Chondrocyte (in vitro differentiated cells): ENCODE measurements at regions not wholly inside any gene's neighbourhood (a gene's known extent, or its start where the extent isn't known, plus 50 kb on each side); places are given as distances from the start of the nearest gene placed in this dataset.

ENCODE experiments used
- DNase-seq: peaks from one replicate; pipeline ENCODE4 v3.0.0; 2021; ENCODE audit warnings: mixed read lengths, low spot score
- H3K27ac Mint-ChIP-seq: one replicate; pipeline ENCODE4 v1.8.0; 2021; ENCODE audit warnings: mild to moderate bottlenecking, moderate library complexity, mixed read lengths; ENCODE audit not compliant: unreplicated experiment
- H3K27me3 Mint-ChIP-seq: 2 replicates; pipeline ENCODE4 v1.8.0; 2021; ENCODE audit warnings: low read depth, mixed read lengths
- H3K36me3 Mint-ChIP-seq: 2 replicates; pipeline ENCODE4 v1.8.0; 2021; ENCODE audit warnings: low read depth, mixed read lengths
- H3K4me1 Mint-ChIP-seq: 2 replicates; pipeline ENCODE4 v1.8.0; 2021; ENCODE audit warnings: low read depth, mild to moderate bottlenecking, mixed read lengths
- H3K4me3 Mint-ChIP-seq: one replicate; pipeline ENCODE4 v1.8.0; 2021; ENCODE audit warnings: mild to moderate bottlenecking, moderate library complexity, mixed read lengths; ENCODE audit not compliant: unreplicated experiment
- H3K9me3 Mint-ChIP-seq: 2 replicates; pipeline ENCODE4 v1.8.0; 2021; ENCODE audit warnings: low read depth, mixed read lengths
- TF ChIP-seq, protein P1 (sequence below): fragments of 200-600 bp; sonication (generic); IDR thresholded peaks from 2 replicates; pipeline ENCODE4 v1.5.0; 2021; ENCODE audit warnings: antibody characterized with exemption, mild to moderate bottlenecking, moderate library complexity

DNA sequence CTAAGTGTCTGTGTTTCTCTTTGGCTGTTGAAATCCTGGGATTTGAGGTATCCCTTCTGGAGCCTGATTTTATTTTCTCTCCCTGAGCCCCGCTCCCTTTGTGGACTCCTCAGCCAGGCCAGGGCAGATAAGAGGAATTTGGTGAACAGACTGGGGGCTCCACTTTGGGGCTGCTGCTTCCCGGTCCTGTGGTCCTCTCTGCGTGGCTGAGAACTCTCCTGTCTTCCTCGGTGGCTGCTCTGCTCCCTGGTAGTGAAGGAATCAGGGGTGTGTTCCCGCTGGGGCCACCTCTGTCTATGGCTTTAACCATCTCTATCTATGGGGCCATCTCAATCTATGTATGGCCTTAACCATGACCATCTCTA lies 71.7 kb upstream of the SH3PXD2B start:
- H3K4me1 Mint-ChIP-seq = peaks cover 5% of the 10 kb centered on the region
- H3K9me3 Mint-ChIP-seq = peaks cover 24% of the 10 kb centered on the region
- H3K36me3 Mint-ChIP-seq = peaks cover 3% of the 10 kb centered on the region
- no peak overlapping the region for H3K27ac Mint-ChIP-seq
- peaks cover 10% of the 10 kb centered on the region for H3K27me3 Mint-ChIP-seq
- TF ChIP-seq, protein P1, sequence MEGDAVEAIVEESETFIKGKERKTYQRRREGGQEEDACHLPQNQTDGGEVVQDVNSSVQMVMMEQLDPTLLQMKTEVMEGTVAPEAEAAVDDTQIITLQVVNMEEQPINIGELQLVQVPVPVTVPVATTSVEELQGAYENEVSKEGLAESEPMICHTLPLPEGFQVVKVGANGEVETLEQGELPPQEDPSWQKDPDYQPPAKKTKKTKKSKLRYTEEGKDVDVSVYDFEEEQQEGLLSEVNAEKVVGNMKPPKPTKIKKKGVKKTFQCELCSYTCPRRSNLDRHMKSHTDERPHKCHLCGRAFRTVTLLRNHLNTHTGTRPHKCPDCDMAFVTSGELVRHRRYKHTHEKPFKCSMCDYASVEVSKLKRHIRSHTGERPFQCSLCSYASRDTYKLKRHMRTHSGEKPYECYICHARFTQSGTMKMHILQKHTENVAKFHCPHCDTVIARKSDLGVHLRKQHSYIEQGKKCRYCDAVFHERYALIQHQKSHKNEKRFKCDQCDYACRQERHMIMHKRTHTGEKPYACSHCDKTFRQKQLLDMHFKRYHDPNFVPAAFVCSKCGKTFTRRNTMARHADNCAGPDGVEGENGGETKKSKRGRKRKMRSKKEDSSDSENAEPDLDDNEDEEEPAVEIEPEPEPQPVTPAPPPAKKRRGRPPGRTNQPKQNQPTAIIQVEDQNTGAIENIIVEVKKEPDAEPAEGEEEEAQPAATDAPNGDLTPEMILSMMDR = no peak
- no peak for DNase-seq
- H3K4me3 Mint-ChIP-seq = no peak overlapping the region

DNA sequence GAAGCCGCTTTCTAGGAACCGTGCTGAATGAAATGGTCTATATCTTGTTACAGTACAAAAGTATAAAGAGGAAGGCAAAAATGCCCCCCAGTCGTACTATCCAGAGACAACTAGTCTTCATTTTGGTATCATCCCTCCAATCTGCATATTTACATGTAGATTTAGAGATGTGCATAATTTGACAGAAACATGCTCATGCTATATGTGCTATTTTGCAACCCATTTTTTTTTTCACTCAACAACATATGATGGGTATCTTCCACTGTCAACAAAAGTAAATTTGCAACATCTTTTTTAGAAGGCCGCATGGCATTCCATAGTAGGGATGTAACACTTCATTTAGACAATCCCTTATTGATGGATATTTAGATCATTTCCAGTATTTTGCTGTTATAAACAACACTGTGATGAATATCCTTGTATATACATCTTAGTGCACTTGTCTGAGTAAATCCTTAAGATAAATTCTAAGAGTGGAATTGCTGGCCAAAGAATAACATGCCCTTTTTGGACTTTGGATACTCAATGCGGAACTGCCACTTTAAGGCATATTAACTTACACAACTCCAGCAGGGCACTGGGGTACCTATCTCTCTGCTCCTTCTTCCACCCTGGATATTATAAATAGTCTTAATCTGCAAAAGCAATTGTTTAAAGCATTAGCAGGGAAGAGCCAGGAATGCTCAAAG lies 71.1 kb upstream of the SH3PXD2B start:
- H3K9me3 Mint-ChIP-seq = peaks cover 28% of the 10 kb centered on the region
- no peak for DNase-seq
- H3K4me3 Mint-ChIP-seq = no peak overlapping the region
- TF ChIP-seq, protein P1 = no peak
- H3K36me3 Mint-ChIP-seq = peaks cover 3% of the 10 kb centered on the region
- no peak overlapping the region for H3K27ac Mint-ChIP-seq
- H3K4me1 Mint-ChIP-seq = peaks cover 5% of the 10 kb centered on the region
- peaks cover 10% of the 10 kb centered on the region for H3K27me3 Mint-ChIP-seq

DNA sequence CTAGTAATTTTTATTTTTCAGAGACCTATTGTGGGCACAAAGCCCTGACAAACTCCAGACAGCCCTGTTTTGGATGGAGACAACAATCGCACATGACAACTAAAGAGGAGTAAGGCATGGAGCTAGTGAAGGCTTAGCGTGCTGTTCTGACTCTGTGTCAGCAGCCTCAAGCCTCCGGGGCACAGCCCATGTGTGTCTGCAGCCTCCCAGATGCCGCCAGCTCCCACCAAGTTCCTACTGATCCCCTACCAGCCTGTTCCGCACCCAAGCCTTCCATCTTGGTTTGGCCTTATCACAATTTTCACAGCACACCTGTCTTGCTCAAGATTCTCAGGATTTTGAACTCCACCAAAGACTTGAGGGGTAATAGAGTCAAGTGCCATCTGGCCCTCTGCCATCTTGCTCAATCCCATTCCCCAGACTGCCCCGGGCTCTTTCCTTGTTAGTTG lies 70.3 kb upstream of the SH3PXD2B start:
- peaks cover 34% of the 10 kb centered on the region for H3K9me3 Mint-ChIP-seq
- peaks cover 4% of the 10 kb centered on the region for H3K36me3 Mint-ChIP-seq
- no peak overlapping the region for H3K4me3 Mint-ChIP-seq
- H3K27me3 Mint-ChIP-seq = peaks cover 12% of the 10 kb centered on the region
- peaks cover 5% of the 10 kb centered on the region for H3K4me1 Mint-ChIP-seq
- no peak overlapping the region for H3K27ac Mint-ChIP-seq
- TF ChIP-seq, protein P1 = no peak
- no peak for DNase-seq

DNA sequence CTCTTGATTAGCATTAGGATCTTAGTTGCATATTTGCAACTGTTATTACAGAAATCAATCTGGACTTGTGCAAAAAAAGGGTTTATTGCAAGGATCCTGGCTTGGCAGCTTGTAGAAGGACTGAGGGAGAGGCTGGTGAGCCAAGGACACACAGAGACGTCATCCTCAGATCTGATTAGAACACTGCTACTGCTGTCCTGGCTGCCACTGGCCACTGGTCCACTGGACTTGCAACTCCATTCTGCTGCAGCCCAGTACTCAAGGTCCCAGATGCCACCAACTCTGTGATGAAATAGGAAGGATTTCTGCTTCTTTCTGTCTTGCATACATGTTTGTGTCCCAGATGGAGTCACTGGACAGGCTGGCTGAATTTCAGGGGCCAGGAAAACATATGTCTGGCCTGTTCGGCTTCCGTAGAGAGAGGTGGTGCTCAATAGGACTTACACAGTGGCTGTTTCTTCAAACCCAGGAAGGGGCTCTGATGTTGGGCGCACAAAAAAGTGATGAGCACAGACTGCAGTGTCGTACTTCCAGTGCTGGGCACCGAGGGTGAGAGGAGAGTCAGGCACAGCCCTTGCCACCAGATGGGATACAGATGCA lies 68.9 kb upstream of the SH3PXD2B start:
- Mint-ChIP-seq H3K4me1 (peaks cover under 1% of the 10 kb centered on the region), H3K36me3 (peaks cover 9% of the 10 kb centered on the region), H3K9me3 (peaks cover 42% of the 10 kb centered on the region), H3K27ac (no peak overlapping the region), H3K4me3 (no peak overlapping the region), H3K27me3 (peaks cover 26% of the 10 kb centered on the region)
- TF ChIP-seq, protein P1 = no peak
- DNase-seq = no peak

- Mint-ChIP-seq H3K9me3 (peaks cover 46% of the 10 kb centered on the region), H3K27me3 (peaks cover 40% of the 10 kb centered on the region), H3K4me3 (no peak overlapping the region), H3K4me1 (no peaks in the 10 kb centered on the region), H3K36me3 (peaks cover 10% of the 10 kb centered on the region), H3K27ac (no peak overlapping the region)
- TF ChIP-seq, protein P1 = no peak
- DNase-seq = no peak
Measured at GRCh38 chr5:172521338-172521932, 67.1 kb upstream of the SH3PXD2B start.
